ENCODE measurements at regions not wholly inside any gene's neighbourhood (a gene's known extent, or its start where the extent isn't known, plus 50 kb on each side); places are given as distances from the start of the nearest gene placed in this dataset.

- no peak overlapping the region for H3K4me3 ChIP-seq (ENCODE audit: low read depth, low read length)
- no peak for DNase-seq (ENCODE audit: low read depth)
- no peak for TF ChIP-seq CTCF (IDR thresholded peaks at IDR 0.05; ENCODE audit: insufficient read depth, low read length)
Observed at GRCh38 chr4:124869961-124870495, 157.5 kb upstream of the ANKRD50 start.

GRCh38 chr4:124868495-124868894 lies 156.0 kb upstream of the ANKRD50 start:
- TF ChIP-seq CTCF (IDR thresholded peaks at IDR 0.05; ENCODE audit: insufficient read depth, low read length): no peak
- no peak overlapping the region for H3K4me3 ChIP-seq (ENCODE audit: low read depth, low read length)
- DNase-seq (ENCODE audit: low read depth): no peak

GRCh38 chr4:124867536-124867935 lies 155.0 kb upstream of the ANKRD50 start:
- peak; percentile 19 for DNase-seq (ENCODE audit: low read depth)
- H3K4me3 ChIP-seq (ENCODE audit: low read depth, low read length): no peak overlapping the region
- no peak for TF ChIP-seq CTCF (IDR thresholded peaks at IDR 0.05; ENCODE audit: insufficient read depth, low read length)

GRCh38 chr4:124866301-124866700 lies 153.8 kb upstream of the ANKRD50 start:
- DNase-seq (ENCODE audit: low read depth): no peak
- no peak for TF ChIP-seq CTCF (IDR thresholded peaks at IDR 0.05; ENCODE audit: insufficient read depth, low read length)
- H3K4me3 ChIP-seq (ENCODE audit: low read depth, low read length): no peak overlapping the region

- no peak for TF ChIP-seq CTCF (IDR thresholded peaks at IDR 0.05; ENCODE audit: insufficient read depth, low read length)
- DNase-seq (ENCODE audit: low read depth): no peak
- H3K4me3 ChIP-seq (ENCODE audit: low read depth, low read length): no peak overlapping the region
Observed at GRCh38 chr4:124863040-124863545, 150.6 kb upstream of the ANKRD50 start.

- peak; percentile 49 for DNase-seq (ENCODE audit: low read depth)
Observed at GRCh38 chr4:124862261-124862660, 149.7 kb upstream of the ANKRD50 start.

More at GRCh38 chr4:124862261-124862660, 149.7 kb upstream of the ANKRD50 start:
- no peak overlapping the region for H3K4me3 ChIP-seq (ENCODE audit: low read depth, low read length)
- no peak for TF ChIP-seq CTCF (IDR thresholded peaks at IDR 0.05; ENCODE audit: insufficient read depth, low read length)
